SJCRH30 (cell line): ENCODE measurements at regions not wholly inside any gene's neighbourhood (a gene's known extent, or its start where the extent isn't known, plus 50 kb on each side); places are given as distances from the start of the nearest gene placed in this dataset.
"Not testable (repeated sequence)": the region's sequence is repeated elsewhere in the genome, so short reads cannot be mapped to it uniquely, and the experiment has no call there.

Experiments used
- DNase-seq, 2 experiments: peaks; one replicate each; pipeline ENCODE4 v3.0.0-alpha.2; 2015 to 2020
- H3K27ac ChIP-seq: fragments of 250-450 bp; sonication (Bioruptor Pico); 2 replicates; pipeline ENCODE4 v1.5.1; 2020; ENCODE audit warnings: mild to moderate bottlenecking, moderate library complexity
- H3K27me3 ChIP-seq: fragments of 250-450 bp; sonication (Bioruptor Pico); 2 replicates; pipeline ENCODE4 v1.5.1; 2020; ENCODE audit warnings: mild to moderate bottlenecking, moderate library complexity
- H3K36me3 ChIP-seq: fragments of 250-450 bp; sonication (Bioruptor Pico); 2 replicates; pipeline ENCODE4 v1.5.1; 2020; ENCODE audit warnings: mild to moderate bottlenecking, moderate library complexity
- H3K4me1 ChIP-seq: fragments of 250-450 bp; sonication (Bioruptor Pico); 2 replicates; pipeline ENCODE4 v1.5.1; 2020; ENCODE audit warnings: mild to moderate bottlenecking, moderate library complexity
- H3K4me3 ChIP-seq: fragments of 250-450 bp; sonication (Bioruptor Pico); 2 replicates; pipeline ENCODE4 v1.5.1; 2020; ENCODE audit warnings: mild to moderate bottlenecking, moderate library complexity
- H3K9me3 ChIP-seq: fragments of 250-450 bp; sonication (Bioruptor Pico); replicated peaks from 2 replicates; pipeline ENCODE4 v1.5.1; 2020; ENCODE audit warnings: mild to moderate bottlenecking, moderate library complexity

- no peaks in the 10 kb centered on the region for H3K36me3 ChIP-seq
- H3K4me3 ChIP-seq, result no peak overlapping the region
- no peak for DNase-seq
- no peaks in the 10 kb centered on the region for H3K4me1 ChIP-seq
- no peaks in the 10 kb centered on the region for H3K27me3 ChIP-seq
- H3K27ac ChIP-seq, result no peak overlapping the region
- H3K9me3 ChIP-seq, result no peaks in the 10 kb centered on the region
These were observed 119.6 kb upstream of the BRWD3 start for GRCh38 chrX:80929251-80929650.

GRCh38 chrX:80917919-80918318, 108.2 kb upstream of the BRWD3 start:
- Histone ChIP-seq H3K27ac (no peak overlapping the region), H3K9me3 (no peaks in the 10 kb centered on the region), H3K4me3 (no peak overlapping the region), H3K27me3 (no peaks in the 10 kb centered on the region), H3K36me3 (no peaks in the 10 kb centered on the region), H3K4me1 (no peaks in the 10 kb centered on the region)
- no peak for DNase-seq

- H3K4me1 ChIP-seq, DNase-seq, H3K4me3 ChIP-seq, H3K27ac ChIP-seq, H3K27me3 ChIP-seq, H3K9me3 ChIP-seq, H3K36me3 ChIP-seq: not testable (repeated sequence)
These were observed 102.7 kb upstream of the BRWD3 start for GRCh38 chrX:80912351-80912750.

GRCh38 chrX:80879916-80880315, 70.2 kb upstream of the BRWD3 start:
- Histone ChIP-seq H3K4me3 (no peak overlapping the region), H3K4me1 (no peaks in the 10 kb centered on the region), H3K9me3 (no peaks in the 10 kb centered on the region), H3K36me3 (no peaks in the 10 kb centered on the region), H3K27me3 (no peaks in the 10 kb centered on the region), H3K27ac (no peak overlapping the region)
- no peak for DNase-seq

GRCh38 chrX:80879143-80879542, 69.5 kb upstream of the BRWD3 start:
- Histone ChIP-seq H3K36me3 (no peaks in the 10 kb centered on the region), H3K4me1 (no peaks in the 10 kb centered on the region), H3K27ac (no peak overlapping the region), H3K27me3 (no peaks in the 10 kb centered on the region), H3K9me3 (no peaks in the 10 kb centered on the region), H3K4me3 (no peak overlapping the region)
- DNase-seq, result peak; percentile 23 to 56

GRCh38 chrX:80876877-80877276, 67.2 kb upstream of the BRWD3 start:
- H3K36me3 ChIP-seq, result no peaks in the 10 kb centered on the region
- no peaks in the 10 kb centered on the region for H3K27me3 ChIP-seq
- no peaks in the 10 kb centered on the region for H3K4me1 ChIP-seq
- H3K27ac ChIP-seq, result no peak overlapping the region
- H3K9me3 ChIP-seq, result no peaks in the 10 kb centered on the region
- H3K4me3 ChIP-seq, result no peak overlapping the region
- peak in 1 of 2 experiments; percentile 45 for DNase-seq
